K562 (cell line): ENCODE measurements at regions not wholly inside any gene's neighbourhood (a gene's known extent, or its start where the extent isn't known, plus 50 kb on each side); places are given as distances from the start of the nearest gene placed in this dataset.

Experiments
- ATAC-seq: fragments of 200-7000 bp; cut with Tn5 transposase; 3 replicates; pipeline ENCODE4 v1.9.1; 2020; ENCODE audit warnings: moderate library complexity
- BruUV-seq: library from RNA; stranded (reverse); fragments of 400-500 nt; replicated peaks from 2 replicates; lab custom pipeline; 2021; lab: Mats Ljungman, UMichigan
- CTCF ChIA-PET: fragments of 300-600 bp; formaldehyde crosslinking; extraction: SDS; loops from one replicate; lab custom pipeline; 2021; ENCODE audit warnings: low intra/inter-chr PET ratio; lab: Yijun Ruan, JAX
- POLR2A ChIA-PET: fragments of 300-600, 350-650 bp; sonication (Branson Sonifier 250); formaldehyde crosslinking; extraction: SDS; loops from one replicate; lab custom pipeline; 2021; ENCODE audit warnings: antibody characterized with exemption, inconsistent platforms; lab: Yijun Ruan, JAX
- DNase-seq, 4 experiments: peaks; one replicate each; pipeline versions ENCODE4 v3.0.0 to v3.0.0-alpha.2; 2011 to 2018; ENCODE audit warnings: low spot score in 3 of 4, mixed read lengths in 3 of 4; ENCODE audit errors: extremely low read depth in 1 of 4
- FAIRE-seq: peaks from 2 replicates; lab custom pipeline; 2011; peaks lifted over from hg19 to GRCh38; lab: Jason Lieb, UNC
- H2AFZ ChIP-seq: 2 replicates; pipeline ENCODE4 v1.6.0; 2011; ENCODE audit warnings: low read depth, low read length, control low read depth, inconsistent platforms
- H3K27ac ChIP-seq: fragments of 200-600 bp; 3 replicates; pipeline ENCODE4 v1.8.0; 2011; ENCODE audit warnings: low read depth, mild to moderate bottlenecking, control low read depth, inconsistent platforms, low read length, moderate library complexity, mixed read lengths; ENCODE audit errors: extremely low read depth
- H3K27me3 ChIP-seq, 2 experiments: fragments of 300-600 bp in 1 of 2; 2 replicates in 1 of 2; 3 replicates in 1 of 2; pipeline versions ENCODE4 v1.6.0 to v1.8.0; 2011; ENCODE audit warnings: inconsistent platforms in 2 of 2, low read length in 2 of 2, mild to moderate bottlenecking in 1 of 2, mixed read lengths in 1 of 2, moderate library complexity in 1 of 2; ENCODE audit not compliant: control insufficient read depth in 2 of 2, insufficient read depth in 2 of 2
- H3K36me3 ChIP-seq: fragments of 300-600 bp; 3 replicates; pipeline ENCODE4 v1.8.0; 2011; ENCODE audit warnings: mild to moderate bottlenecking, low read length, inconsistent platforms; ENCODE audit not compliant: control insufficient read depth, insufficient read depth
- H3K4me1 ChIP-seq, 2 experiments: fragments of 200-600 bp in 1 of 2; replicated peaks in 1 of 2; 2 replicates in 1 of 2; 3 replicates in 1 of 2; pipeline versions ENCODE4 v1.5.1 to v1.8.0; 2011; ENCODE audit warnings: inconsistent platforms in 2 of 2, low read length in 2 of 2, mild to moderate bottlenecking in 1 of 2, mixed read lengths in 1 of 2, moderate library complexity in 1 of 2; ENCODE audit not compliant: control insufficient read depth in 2 of 2, insufficient read depth in 2 of 2
- H3K4me2 ChIP-seq: 2 replicates; pipeline ENCODE4 v1.6.1; 2011; ENCODE audit warnings: low read length, control low read depth, inconsistent platforms, mixed read lengths; ENCODE audit not compliant: insufficient read depth
- H3K4me3 ChIP-seq: fragments of 200-600 bp; sonication (generic), shearing (Covaris generic); 2 replicates; pipeline ENCODE4 v1.5.1; 2016; ENCODE audit warnings: control low read depth, inconsistent platforms
- H3K79me2 ChIP-seq: fragments of 200-600 bp; 3 replicates; pipeline ENCODE4 v1.8.0; 2011; ENCODE audit warnings: low read length, inconsistent platforms; ENCODE audit not compliant: control insufficient read depth, insufficient read depth
- H3K9ac ChIP-seq, 2 experiments: 2 replicates each; pipeline versions ENCODE4 v1.6.0 to v1.6.1; 2011; ENCODE audit warnings: low read depth in 2 of 2, low read length in 2 of 2, control low read depth in 1 of 2, inconsistent platforms in 1 of 2, mild to moderate bottlenecking in 1 of 2, mixed read lengths in 1 of 2; ENCODE audit not compliant: insufficient read depth in 1 of 2
- H3K9me1 ChIP-seq: one replicate; pipeline ENCODE4 v1.6.0; 2011; ENCODE audit warnings: inconsistent platforms, mild to moderate bottlenecking, low read length, moderate library complexity; ENCODE audit not compliant: control insufficient read depth, insufficient read depth
- H3K9me3 ChIP-seq: replicated peaks from 2 replicates; pipeline ENCODE4 v1.5.1; 2011; ENCODE audit warnings: low read depth, low read length, inconsistent platforms; ENCODE audit not compliant: control insufficient read depth, insufficient read depth
- H4K20me1 ChIP-seq: replicated peaks from 2 replicates; pipeline ENCODE4 v1.6.1; 2011; ENCODE audit warnings: low read length, inconsistent platforms, mixed read lengths; ENCODE audit not compliant: control insufficient read depth, insufficient read depth
- HNRNPLL ChIP-seq: fragments of 200-400 bp; formaldehyde crosslinking; IDR thresholded peaks from 2 replicates; pipeline ENCODE4 v1.6.1; 2017; ENCODE audit warnings: low read length, low read depth, mild to moderate bottlenecking; ENCODE audit not compliant: poor library complexity, severe bottlenecking
- MAFG ChIP-seq: fragments of 450-650 bp; conservative IDR thresholded peaks from 2 replicates; pipeline ENCODE4 v1.6.1; 2016; ENCODE audit warnings: missing genetic modification characterization, missing compliant biosample characterization
- POLR2G ChIP-seq: fragments of 200-400 bp; formaldehyde crosslinking; IDR thresholded peaks from 2 replicates; pipeline ENCODE4 v1.6.1; 2017; ENCODE audit warnings: low read depth, mild to moderate bottlenecking, antibody characterized with exemption, low read length, moderate library complexity
- RBM17 ChIP-seq: fragments of 200-400 bp; formaldehyde crosslinking; IDR thresholded peaks from 2 replicates; pipeline ENCODE4 v1.6.1; 2017; ENCODE audit warnings: low read depth, mild to moderate bottlenecking, low read length, borderline replicate concordance
- SPI1 ChIP-seq: IDR thresholded peaks from 2 replicates; pipeline ENCODE4 v1.6.1; 2011; ENCODE audit warnings: low read depth, low read length, control low read depth, borderline replicate concordance
- TAF7 ChIP-seq: fragments of 450-650 bp; IDR thresholded peaks from 2 replicates; pipeline ENCODE4 v1.6.1; 2016; ENCODE audit warnings: missing genetic modification characterization, missing compliant biosample characterization
- ZNF436 ChIP-seq: fragments of 250-450, 450-650 bp; sonication (Bioruptor Pico); formaldehyde crosslinking; IDR thresholded peaks from 2 replicates; pipeline ENCODE4 v1.7.0; 2020; ENCODE audit warnings: mild to moderate bottlenecking
- ZNF57 ChIP-seq: fragments of 450-650 bp; formaldehyde crosslinking; IDR thresholded peaks from 2 replicates; pipeline ENCODE4 v1.4.0; 2020; ENCODE audit warnings: mild to moderate bottlenecking, moderate library complexity
- WGBS: fragments of 100-300 bp; shearing (Covaris generic); methylation state at CpG from one replicate; pipeline ENCODE4 v1.1.6; 2016; ENCODE audit warnings: low coverage, mixed read lengths; ENCODE audit not compliant: insufficient coverage; ENCODE audit errors: missing lambda C conversion rate; 5-methylcytosine and 5-hydroxymethylcytosine counted together
- in situ Hi-C: fragments of 300-500 bp; cut with MboI; formaldehyde crosslinking; loops from 4 replicates; pipeline ENCODE4 v1.15.0; 2018; ENCODE audit warnings: inconsistent platforms, mixed read lengths
- intact Hi-C: fragments of 100-400 bp; cut with micrococcal nuclease; formaldehyde crosslinking; loops from 2 replicates; pipeline ENCODE4 v1.14.2; 2022
- TF ChIP-seq, protein P1 (sequence below): sonication (generic); formaldehyde crosslinking; IDR thresholded peaks from 2 replicates; pipeline ENCODE4 v1.8.0; 2022; ENCODE audit warnings: missing genetic modification reagents, mild to moderate bottlenecking, borderline replicate concordance
- TF ChIP-seq, protein P2 (sequence below): fragments of 250-450 bp; sonication (Bioruptor Pico); IDR thresholded peaks from 2 replicates; pipeline ENCODE4 v1.6.1; 2021; ENCODE audit warnings: mild to moderate bottlenecking

GRCh38 chr2:103233691-103234090 lies 471.9 kb downstream of the TMEM182 start:
- no peak for FAIRE-seq
- no TSS peak for BruUV-seq

More at GRCh38 chr2:103233691-103234090, 471.9 kb downstream of the TMEM182 start:
- intact Hi-C loops: no loop called here
- ATAC-seq (no peak), DNase-seq (no peak)
- H2AFZ ChIP-seq: no peak overlapping the region
- H3K79me2 ChIP-seq: no peaks in the 10 kb centered on the region
- H3K9me3 ChIP-seq: no peaks in the 10 kb centered on the region
- H3K9me1 ChIP-seq: no peaks in the 10 kb centered on the region
- no peaks in the 10 kb centered on the region for H3K4me1 ChIP-seq
- POLR2A ChIA-PET: no interaction called here
- H3K9ac ChIP-seq: no peak overlapping the region
- WGBS: 0% methylated on average over 1 of the region's 1 CpG
- H3K4me3 ChIP-seq: no peak overlapping the region
- H4K20me1 ChIP-seq: no peaks in the 10 kb centered on the region
- in situ Hi-C loops: no loop called here
- TF ChIP-seq RBM17 (no peak), SPI1 (no peak), HNRNPLL (no peak), TAF7 (no peak), MAFG (no peak), POLR2G (no peak), ZNF57 (CRISPR knock-in tag) (no peak), ZNF436 (CRISPR knock-in tag) (no peak)
- TF ChIP-seq, protein P1, sequence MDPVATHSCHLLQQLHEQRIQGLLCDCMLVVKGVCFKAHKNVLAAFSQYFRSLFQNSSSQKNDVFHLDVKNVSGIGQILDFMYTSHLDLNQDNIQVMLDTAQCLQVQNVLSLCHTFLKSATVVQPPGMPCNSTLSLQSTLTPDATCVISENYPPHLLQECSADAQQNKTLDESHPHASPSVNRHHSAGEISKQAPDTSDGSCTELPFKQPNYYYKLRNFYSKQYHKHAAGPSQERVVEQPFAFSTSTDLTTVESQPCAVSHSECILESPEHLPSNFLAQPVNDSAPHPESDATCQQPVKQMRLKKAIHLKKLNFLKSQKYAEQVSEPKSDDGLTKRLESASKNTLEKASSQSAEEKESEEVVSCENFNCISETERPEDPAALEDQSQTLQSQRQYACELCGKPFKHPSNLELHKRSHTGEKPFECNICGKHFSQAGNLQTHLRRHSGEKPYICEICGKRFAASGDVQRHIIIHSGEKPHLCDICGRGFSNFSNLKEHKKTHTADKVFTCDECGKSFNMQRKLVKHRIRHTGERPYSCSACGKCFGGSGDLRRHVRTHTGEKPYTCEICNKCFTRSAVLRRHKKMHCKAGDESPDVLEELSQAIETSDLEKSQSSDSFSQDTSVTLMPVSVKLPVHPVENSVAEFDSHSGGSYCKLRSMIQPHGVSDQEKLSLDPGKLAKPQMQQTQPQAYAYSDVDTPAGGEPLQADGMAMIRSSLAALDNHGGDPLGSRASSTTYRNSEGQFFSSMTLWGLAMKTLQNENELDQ (CRISPR knock-in tag): no peak
- TF ChIP-seq, protein P2, sequence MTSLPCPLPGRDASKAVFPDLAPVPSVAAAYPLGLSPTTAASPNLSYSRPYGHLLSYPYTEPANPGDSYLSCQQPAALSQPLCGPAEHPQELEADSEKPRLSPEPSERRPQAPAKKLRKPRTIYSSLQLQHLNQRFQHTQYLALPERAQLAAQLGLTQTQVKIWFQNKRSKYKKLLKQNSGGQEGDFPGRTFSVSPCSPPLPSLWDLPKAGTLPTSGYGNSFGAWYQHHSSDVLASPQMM (CRISPR knock-in tag): no peak
- H3K27me3 ChIP-seq: no peaks in the 10 kb centered on the region
- no peaks in the 10 kb centered on the region for H3K36me3 ChIP-seq
- no peak overlapping the region for H3K4me2 ChIP-seq
- H3K27ac ChIP-seq: no peak overlapping the region
- CTCF ChIA-PET: no interaction called here
